ENCODE measurements at regions not wholly inside any gene's neighbourhood (a gene's known extent, or its start where the extent isn't known, plus 50 kb on each side); places are given as distances from the start of the nearest gene placed in this dataset.

DNA sequence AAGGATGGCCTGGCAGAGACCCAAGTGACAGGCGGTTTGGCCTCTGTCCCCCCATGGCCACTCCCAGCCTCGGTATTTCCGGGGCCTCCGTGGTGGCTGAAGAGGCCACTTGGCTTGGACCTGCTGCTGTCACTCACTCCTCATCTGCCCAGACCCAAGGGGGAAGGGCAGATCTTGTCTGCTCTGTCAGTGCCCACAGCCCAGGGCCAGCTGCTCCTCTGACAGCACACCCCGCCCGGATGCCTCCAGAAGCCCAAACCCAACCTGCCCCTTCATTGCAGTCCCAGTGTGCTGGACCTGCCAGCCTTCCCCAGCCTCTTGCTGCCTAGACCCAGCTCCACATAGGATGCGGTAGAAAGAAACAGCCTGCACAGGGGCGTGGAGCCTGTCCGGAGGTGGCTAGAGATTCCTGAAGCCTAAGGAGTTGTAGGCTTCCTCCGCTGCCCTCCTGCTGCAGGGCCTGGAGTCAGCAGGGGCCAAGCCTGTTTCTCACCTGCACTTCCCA, 52.0 kb downstream of the MAGEF1 start:
- no peak for DNase-seq

DNA sequence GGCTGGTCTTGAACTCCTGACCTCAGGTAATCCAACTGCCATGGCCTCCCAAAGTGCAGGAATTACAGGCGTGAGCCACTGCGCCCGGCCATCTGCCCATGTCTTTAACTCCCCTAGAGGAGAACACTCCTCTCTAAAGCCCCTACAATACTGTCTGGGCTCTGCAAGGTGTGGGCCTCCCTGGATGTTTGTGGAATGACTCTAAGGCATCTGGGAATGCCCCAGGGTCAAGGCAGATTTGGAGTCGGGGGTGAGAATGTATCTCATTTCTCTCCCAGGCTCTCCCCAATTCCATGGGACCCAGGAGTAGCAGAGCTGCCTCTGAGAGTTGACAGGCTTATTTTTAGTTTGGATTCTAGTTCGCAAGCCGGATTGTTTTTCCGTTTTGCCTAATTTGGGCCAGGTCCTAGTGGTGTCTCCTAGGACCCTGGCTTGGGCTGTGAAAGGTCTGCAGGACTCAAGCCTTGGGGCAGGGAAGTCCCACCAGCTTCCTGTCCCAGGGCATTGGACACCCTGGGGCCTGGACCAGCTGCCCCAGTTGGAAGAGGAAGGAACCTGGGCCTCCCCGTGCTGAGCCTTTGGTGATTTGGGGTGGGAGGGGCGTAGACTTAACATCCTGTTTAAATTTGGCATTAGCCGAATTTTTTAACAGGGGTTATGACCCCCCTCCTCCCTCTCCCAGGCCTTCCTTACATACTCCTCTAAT, 53.5 kb downstream of the MAGEF1 start:
- no peak for DNase-seq

DNA sequence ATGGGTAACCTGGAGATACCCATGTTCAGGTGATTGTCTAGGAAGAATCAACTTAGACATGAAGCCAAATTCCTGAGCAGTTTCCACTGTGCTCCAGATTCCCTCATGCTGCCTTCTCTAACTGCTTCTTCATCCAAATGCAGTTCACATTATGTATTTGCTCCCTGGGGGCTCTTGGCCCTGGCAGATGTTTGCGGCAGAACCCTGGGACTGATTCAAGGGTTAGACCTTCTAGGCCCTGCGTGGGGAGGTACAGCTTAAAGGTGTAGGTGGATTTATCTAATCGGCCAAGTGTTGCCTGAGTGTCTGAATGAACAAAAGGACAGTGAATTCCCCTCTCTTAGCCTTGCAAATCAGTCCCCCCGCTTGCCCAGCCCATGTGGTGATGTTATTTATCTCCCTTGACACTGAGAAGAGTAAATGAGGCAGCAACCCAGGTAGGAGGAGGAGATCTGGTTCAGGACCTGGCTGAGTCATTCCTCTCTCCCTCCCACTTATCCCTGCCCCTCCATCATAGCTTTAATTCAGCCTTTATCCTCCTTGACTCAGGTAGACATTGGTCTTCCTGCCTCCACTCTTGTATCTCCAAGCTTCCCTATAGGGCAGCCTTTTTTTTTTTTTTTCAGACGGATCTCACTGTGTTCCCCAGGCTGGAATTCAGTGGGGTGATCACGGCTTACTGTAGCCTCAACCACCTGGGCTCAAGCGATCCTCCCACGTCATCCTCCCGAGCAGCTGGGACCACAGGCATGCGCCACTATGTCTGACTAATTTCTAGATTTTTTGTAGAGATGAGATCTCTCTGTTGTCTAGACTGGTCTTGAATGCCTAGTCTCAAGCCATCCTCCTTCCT, 54.8 kb downstream of the MAGEF1 start:
- DNase-seq, result no peak

DNA sequence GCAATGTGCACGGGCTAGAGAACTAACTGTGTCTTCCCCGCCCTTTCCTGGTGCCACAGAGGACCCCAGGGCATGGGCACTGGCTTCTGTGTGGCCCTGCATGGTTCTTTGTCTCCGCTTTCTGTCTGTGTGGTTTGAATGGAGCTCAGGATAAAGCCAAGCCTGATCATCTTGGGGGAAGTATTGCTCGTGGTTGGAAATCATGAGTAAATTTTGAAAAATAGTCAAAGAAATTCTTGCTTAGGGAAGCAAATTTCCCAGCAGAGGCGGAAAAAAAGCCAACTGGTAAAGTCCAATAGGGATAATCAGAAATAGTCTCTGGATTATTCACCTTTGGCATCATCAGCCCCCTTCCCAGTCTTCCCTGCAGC, 55.4 kb downstream of the MAGEF1 start:
- no peak for DNase-seq

DNA sequence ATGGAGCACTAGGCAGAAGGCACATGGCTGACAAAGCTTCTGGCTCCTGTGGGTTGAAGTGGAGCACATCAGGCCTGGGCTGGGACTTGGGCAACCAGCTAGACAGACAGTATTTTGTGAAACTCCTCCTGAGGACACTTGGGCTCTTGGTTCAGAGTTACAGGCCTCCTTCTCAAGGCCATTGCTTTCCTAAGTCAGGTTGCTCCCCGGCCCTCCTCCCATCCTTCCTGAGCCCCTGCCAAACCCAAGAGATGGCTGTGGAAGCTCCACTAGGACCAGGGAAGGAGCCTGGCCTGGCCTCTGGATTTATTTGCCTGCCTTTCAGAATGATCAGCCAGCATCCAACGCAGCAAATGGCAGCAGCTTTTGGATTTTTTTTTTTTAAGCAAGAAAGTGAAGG, 56.3 kb downstream of the MAGEF1 start:
- DNase-seq, result no peak

DNA sequence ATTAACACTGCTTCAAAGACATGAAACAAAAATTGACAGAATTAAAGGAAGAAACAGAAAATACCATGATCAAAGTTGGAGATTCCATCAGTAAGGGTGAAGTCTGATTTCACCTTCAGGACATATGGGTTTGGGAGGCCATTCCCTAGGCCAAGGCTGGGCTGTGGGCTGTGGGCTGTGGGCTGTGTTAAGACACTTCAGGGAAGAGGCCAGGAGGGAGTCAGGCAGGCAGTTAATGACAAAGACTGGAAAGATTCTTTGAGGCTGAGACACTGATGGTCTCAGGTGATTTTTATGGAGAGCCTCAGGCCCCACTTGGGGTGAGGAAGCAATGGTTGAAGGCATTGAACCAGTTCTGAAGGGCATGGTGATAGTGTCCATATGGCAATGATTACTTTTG, 57.5 kb downstream of the MAGEF1 start:
- no peak for DNase-seq

DNA sequence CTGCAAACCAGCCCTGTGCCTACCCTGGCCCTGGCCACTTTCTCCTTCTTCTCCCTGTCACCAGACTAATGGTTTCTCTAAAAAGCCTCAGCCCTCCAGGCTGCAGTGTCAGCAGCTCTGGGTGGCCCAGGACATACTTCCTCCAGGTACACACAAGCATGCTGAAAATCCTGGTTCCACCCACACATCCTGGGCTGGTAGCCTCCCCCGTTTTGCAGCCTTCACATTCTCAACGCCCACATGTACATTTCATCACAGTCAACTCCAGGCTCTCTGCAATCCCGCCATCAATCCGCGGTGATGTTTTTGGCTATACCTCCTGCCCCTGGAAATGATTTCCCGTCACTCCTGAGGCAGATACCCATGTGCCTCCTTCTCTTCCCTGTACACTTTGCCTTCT, 59.4 kb downstream of the MAGEF1 start:
- no peak for DNase-seq

DNA sequence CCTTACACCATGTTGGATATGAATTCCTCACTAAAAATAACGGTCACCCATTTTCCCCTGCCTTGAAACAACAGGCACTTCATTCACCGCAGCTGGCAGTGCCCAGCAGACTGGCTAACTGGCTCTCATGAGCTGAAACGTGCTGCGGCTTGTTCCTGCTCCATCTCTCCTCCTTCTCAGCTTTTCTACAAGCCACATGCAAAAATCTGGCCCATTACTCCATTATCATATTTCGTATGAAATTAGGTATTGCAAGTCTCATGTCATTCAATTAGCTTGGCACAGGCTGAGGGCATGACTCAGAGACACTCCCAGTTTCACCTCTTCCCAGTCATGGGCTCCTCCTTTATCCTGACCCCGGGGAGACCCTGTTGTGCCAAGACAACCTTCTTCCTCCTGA, 60.0 kb downstream of the MAGEF1 start:
- DNase-seq, result no peak

DNA sequence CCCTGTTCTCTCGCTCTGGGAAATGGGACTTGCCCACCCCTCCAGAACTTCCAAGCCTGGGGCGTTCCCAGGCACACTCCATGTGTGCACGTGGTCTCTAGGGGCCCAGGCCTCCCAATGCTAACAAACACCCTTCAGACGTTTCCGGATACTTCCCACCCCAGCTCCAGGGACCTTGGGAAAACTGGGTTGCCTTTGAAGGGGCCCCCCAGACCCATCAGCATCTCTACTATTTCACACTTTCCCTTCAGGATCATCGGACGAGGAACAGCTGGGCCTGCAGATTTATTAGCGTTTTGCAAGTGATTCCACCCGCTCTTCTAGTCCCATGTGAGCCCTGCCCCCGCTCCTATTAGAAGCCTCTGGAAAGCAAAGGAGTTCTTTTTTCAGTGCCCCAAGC, 63.2 kb downstream of the MAGEF1 start:
- DNase-seq, result no peak

DNA sequence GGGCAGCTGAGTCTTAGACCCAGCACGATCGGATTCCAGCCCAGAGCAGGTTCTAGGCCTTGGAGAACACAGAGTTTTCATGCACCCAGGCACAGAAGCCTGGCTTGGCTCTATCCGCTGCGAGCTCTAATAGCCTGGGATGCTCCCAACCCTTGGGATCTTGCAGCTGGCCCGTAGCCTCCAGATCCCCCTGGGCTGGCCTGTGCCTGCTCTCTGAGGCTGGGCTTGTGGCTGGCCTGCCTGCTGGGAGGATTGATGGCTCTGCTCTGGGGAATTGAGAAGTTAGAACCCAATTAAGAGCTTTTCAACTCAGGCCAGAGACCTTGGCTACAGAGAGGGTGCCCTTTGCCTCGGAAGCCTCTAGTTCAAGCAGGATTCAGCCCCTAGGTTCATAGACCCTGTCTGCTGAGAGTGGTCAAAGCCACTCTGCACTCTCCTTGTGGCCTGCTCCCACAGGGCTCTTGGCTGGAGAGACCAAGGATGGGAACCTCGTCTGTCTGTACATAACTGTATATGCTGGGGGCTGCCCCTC, 64.4 kb downstream of the MAGEF1 start:
- DNase-seq, result no peak

DNA sequence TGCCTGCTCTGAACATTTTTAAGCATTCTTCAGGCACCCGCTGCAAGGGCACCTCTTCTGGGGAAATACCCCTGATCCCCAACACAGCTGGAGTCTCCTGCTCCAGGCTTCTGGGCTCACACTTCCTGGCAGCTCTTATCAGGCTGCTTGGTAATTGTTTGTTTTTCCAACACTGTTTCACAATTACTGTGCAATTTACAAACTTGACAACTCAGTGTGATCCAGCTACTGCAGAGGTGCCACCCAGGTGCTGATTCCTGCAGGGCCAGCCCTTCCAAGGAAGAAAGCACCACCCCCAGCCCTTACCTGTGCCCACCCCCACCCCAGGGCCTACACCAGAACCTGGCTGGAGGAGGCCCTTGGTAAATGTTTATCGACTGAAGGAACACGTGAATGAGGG, 66.5 kb downstream of the MAGEF1 start:
- no peak for DNase-seq

DNA sequence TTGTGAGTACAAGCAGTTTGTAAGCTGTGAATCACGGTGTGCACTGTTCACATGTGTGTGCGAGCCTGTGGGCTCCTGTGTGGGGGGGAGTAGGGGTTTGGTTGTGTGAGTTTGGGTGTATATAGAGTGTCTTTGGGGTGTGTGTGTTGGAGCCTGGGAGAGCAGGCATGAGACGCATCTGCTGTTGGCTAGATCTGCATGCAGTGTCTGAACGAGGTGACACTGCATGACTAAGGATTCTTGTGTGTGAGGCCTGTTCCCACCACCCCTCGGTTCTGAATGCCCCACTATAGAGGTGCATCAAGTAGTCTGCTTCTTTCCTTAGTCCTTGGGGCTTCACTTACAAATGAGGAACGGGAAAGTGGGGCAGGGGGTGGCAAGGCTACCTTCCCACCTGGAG, 68.4 kb downstream of the MAGEF1 start:
- no peak for DNase-seq

DNA sequence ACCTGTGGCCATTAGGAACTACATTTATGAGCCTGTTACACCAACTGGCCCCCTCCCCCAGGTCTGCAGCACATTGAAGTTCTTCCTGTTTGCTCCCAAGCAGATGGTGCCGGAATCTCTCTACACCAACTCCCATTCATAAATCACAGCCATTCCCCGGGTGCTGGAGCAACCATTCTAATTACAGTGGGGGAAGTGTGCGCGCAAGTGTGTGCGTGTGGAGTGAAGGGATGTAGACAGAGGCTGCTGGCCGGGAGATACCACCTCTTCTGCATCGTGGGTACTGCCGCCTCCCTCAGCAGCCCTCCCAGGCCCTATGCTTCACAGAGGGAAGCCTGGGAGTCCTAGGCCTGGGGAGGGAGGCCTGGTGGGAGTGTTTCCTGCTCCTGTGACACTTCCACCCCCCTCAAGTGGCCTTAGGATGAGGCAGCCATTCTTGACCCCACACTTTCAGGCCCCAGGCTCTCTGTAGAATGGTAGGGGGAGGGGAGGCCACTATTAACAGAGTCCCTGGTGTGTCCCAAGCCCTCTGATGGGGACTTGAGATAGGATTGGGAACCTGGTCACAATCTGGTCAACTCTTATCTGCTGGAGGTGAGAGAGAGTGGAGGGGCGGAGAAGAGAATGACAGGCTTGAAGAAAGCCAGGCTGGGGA, 69.1 kb downstream of the MAGEF1 start:
- DNase-seq, result no peak

DNA sequence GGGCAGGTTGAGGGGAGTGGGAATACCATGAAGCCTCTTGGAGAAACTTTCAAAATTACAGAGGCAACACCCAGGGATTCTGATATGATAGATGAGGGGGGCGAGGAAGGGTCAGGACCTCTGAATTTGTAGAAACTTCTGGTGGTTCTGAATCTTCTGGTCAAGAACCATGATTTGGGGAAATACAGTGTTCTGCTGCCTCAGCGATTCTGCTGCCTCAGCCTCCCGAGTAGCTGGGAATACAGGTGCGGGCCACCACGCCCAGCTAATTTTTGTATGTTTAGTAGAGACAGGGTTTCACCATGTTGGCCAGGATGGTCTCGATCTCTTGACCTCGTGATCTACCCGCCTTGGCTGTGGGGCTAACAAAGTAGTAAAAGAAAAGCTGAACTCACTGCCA, 70.4 kb downstream of the MAGEF1 start:
- no peak for DNase-seq

DNA sequence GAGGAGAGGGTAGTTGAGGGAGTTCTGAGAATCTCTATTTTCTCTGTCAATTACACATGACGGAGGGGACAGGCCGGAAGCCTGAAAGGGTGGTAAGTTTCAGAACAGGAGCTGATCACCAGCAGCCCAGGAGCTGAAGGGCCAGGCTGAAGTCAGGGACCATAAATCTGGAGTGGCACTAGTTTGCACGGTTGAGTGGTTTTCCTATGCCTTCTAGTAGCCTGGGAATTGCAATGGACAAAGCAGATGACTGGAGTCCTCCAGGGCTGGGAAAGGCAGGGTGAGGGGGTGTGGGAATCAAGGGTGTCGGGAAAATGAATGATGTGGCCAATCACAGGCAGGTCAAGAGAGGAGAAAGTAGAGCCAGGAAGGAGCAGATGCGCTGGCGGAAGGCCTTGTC, 72.5 kb downstream of the MAGEF1 start:
- DNase-seq, result no peak

DNA sequence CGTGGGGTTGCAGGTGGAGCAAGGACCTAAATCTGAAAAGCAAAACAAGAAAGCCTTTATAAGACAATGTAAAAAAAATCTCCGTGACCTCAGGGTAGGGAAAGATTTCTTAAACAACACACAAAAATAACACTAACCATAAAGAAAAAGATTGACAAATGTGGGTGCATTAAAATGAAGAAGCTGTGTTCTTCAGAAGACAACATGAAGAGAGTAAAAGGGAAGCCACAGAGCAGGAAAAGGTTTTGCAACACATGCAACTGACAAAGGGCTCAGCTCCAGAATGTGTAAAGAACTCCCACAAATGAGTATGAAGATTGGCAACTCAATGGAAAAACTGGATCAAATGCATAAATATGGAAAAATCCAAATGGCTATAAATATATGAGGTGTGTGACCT, 74.2 kb downstream of the MAGEF1 start:
- DNase-seq, result no peak

DNA sequence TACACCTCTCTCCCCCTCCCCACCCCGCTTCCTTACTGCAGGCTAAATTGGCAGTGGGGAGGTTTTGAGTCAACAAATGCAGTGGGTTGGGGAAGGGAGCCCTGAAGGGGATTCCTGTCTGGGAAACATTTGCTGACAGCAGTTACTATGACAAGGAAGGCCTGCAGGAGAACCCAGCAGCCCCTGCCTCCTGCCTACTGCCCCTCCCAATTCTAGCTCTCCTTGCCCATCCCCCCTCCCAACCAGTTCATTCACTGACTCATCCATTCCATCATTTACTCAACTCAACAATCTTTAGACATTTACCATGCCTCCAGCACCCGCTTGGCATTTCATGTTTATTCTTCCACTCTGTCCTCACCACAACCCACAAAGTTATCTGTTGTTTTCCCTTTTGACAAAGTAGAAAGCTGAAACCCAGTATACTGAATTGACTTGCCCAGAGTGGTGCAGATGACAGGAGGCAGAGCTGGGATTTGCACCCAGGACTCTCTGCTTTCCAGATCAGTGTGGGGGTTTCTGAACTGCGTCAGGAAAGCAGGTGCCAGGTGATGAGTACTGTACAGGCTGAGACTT, 75.0 kb downstream of the MAGEF1 start:
- peak; percentile 66 for DNase-seq

DNA sequence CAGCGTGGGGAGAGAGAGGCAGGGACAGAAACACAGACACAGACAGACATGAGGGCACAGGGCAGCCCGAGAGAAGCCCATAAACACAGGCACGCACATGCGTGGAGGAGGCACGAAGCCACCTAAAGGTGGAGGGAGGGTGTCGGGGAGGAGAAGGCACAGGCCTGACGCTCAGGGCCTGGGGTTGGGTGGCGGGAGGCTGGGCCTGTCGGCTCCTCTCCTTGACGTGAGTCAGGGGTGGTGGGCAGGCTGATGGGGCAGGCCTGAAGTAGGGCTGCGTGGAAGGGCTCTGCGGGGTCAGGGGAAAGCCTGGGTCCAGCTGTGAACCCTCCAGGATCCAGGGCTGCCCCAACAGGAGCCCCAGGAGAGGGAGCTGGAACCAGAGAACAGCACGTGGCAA, 74.2 kb downstream of the EPHB3 start:
- DNase-seq, result no peak

DNA sequence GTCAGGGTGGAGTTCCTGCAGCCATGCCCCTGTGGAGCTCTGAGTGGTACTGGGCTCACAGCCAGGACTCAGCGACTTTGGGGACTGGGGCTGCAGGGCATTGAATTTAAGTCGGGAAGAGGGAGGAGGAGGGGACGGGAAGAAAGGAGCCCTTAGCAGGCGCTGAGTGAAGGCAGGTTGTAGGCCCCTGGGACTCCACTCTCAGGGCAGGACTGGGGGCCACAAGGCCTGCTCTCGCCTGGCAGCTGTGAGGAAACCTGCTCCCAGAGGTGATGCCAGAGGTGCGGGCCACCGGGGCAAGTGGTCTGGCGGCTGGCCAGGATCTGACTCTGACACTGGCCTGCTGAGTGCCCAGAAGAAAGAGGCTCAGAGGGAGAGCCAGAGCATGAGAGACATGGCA, 73.5 kb downstream of the EPHB3 start:
- no peak for DNase-seq

DNA sequence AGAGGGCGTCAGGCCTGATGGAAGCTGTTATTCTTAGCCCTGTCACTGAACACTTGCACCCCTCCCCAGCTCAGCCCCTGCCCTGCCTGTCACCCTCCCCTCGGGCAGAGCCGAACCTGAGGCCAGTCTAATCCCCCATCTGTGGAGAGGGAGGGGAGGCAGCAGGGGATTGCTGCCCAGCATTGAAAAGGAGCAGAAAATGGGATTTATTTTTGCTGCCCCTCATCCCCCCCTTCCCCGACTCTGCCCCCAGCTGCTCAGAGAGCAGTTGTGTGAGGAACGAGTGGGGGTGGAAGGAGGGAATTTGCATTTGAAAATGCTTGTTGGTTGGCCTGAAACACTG, 71.6 kb downstream of the EPHB3 start:
- DNase-seq, result no peak

DNA sequence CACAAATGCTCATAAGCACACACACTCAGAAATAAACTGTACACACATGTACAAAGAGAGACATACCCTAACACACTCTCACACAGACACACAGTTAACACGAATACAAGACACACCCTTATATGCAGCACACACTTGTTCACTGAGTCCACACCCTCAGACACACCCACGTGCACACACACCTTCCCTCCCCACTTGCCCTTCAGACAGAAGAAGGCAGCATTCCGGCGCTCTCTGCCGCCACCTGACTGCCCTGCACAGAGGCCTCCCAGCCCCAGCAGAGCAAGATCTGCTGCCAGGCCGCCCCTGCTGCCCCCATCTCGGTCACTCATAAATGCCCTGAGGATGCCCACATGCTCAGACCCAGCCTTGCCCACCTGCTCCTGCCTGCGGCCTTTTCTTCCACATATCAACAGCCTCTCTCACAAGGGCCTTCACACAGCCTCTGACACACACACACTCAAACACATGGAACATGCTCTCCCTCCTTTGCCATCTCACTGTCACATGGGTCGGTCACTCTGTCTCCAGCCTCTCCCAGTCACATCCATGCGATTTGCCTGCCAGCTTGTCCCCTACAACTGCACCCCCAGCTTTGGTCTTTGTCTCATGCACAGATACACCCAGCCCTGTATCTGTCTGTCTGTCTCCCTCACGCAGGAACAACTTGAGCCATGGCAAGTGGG, 71.1 kb downstream of the EPHB3 start:
- no peak for DNase-seq
